ENCODE measurements at regions not wholly inside any gene's neighbourhood (a gene's known extent, or its start where the extent isn't known, plus 50 kb on each side); places are given as distances from the start of the nearest gene placed in this dataset.

DNA sequence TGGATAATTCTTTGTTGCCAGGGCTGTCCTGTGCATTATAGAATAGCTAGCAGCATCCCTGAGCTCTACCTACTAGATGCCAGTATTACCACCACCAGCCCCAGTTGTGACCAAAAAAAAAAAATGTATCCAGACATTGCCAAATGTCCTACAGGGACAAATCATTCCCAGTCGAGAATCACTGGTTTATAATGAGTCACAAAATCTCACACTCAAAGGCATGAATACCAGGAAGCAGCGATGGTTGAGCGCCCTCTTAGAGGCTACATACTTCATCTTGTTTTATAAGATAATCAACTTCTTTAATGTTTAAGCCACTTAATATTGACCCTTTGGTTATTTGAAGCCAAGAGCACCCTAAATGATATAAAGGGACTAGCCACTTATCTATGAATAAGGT is 297.3 kb downstream of the DHX15 start:
- Histone ChIP-seq H4K20me1 (ENCODE audit: low read depth, low read length) (no peaks in the 10 kb centered on the region), H3K9me2 (replicated peaks; ENCODE audit: insufficient read depth, low read length) (no peaks in the 10 kb centered on the region), H3K9ac (ENCODE audit: low read length) (no peak overlapping the region), H3K27me3 (ENCODE audit: low read length) (no peaks in the 10 kb centered on the region), H3F3A (ENCODE audit: insufficient read depth) (no peaks in the 10 kb centered on the region), H3K4me3 (ENCODE audit: insufficient read depth, low read length, poor library complexity, severe bottlenecking) (no peak overlapping the region), H2AFZ (ENCODE audit: low read depth, low read length, severe bottlenecking) (no peak overlapping the region), H3K4me2 (ENCODE audit: low read depth, low read length, poor library complexity, severe bottlenecking) (no peak overlapping the region), H3K79me2 (ENCODE audit: insufficient read depth, low read length) (no peaks in the 10 kb centered on the region), H3K27ac (ENCODE audit: low read depth, low read length) (no peak overlapping the region), H3K9me3 (ENCODE audit: insufficient read depth, low read length) (no peaks in the 10 kb centered on the region), H3K36me3 (ENCODE audit: low read length) (no peaks in the 10 kb centered on the region)
- no peak for TF ChIP-seq EZH2phosphoT487 (conservative IDR thresholded peaks at IDR 0.05; ENCODE audit: low read length)
- TF ChIP-seq, protein P1, sequence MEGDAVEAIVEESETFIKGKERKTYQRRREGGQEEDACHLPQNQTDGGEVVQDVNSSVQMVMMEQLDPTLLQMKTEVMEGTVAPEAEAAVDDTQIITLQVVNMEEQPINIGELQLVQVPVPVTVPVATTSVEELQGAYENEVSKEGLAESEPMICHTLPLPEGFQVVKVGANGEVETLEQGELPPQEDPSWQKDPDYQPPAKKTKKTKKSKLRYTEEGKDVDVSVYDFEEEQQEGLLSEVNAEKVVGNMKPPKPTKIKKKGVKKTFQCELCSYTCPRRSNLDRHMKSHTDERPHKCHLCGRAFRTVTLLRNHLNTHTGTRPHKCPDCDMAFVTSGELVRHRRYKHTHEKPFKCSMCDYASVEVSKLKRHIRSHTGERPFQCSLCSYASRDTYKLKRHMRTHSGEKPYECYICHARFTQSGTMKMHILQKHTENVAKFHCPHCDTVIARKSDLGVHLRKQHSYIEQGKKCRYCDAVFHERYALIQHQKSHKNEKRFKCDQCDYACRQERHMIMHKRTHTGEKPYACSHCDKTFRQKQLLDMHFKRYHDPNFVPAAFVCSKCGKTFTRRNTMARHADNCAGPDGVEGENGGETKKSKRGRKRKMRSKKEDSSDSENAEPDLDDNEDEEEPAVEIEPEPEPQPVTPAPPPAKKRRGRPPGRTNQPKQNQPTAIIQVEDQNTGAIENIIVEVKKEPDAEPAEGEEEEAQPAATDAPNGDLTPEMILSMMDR (IDR thresholded peaks at IDR 0.05; ENCODE audit: insufficient read depth, low read length, poor library complexity, severe bottlenecking) = no peak

DNA sequence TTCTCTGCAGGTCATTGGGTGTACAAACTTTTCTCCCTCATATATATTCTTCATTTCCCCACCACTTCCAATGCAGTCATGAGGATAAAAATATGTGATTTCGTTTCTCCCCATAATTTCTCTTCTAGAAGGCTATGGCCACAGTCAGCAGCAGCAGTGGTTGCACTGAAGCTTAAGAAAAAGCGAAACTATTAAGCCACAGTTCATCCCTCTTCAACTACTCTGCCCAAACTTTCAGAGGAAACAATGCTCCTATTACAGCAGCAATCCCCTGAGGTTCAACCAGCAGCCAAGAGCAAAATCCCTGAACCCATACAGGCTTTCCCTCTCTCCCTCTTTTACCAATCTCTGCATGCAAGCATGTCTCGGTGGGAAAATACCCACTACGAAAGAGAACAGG is 298.6 kb downstream of the DHX15 start:
- no peak overlapping the region for H3K27ac ChIP-seq (ENCODE audit: low read depth, low read length)
- no peaks in the 10 kb centered on the region for H3K79me2 ChIP-seq (ENCODE audit: insufficient read depth, low read length)
- no peak overlapping the region for H3K4me2 ChIP-seq (ENCODE audit: low read depth, low read length, poor library complexity, severe bottlenecking)
- H3K9me3 ChIP-seq (ENCODE audit: insufficient read depth, low read length) = no peaks in the 10 kb centered on the region
- no peak overlapping the region for H2AFZ ChIP-seq (ENCODE audit: low read depth, low read length, severe bottlenecking)
- H3K9ac ChIP-seq (ENCODE audit: low read length) = no peak overlapping the region
- no peaks in the 10 kb centered on the region for H3K27me3 ChIP-seq (ENCODE audit: low read length)
- no peaks in the 10 kb centered on the region for H3K36me3 ChIP-seq (ENCODE audit: low read length)
- no peak overlapping the region for H3K4me3 ChIP-seq (ENCODE audit: insufficient read depth, low read length, poor library complexity, severe bottlenecking)
- no peaks in the 10 kb centered on the region for H3F3A ChIP-seq (ENCODE audit: insufficient read depth)
- no peak for TF ChIP-seq EZH2phosphoT487 (conservative IDR thresholded peaks at IDR 0.05; ENCODE audit: low read length)
- no peaks in the 10 kb centered on the region for H3K9me2 ChIP-seq (replicated peaks; ENCODE audit: insufficient read depth, low read length)
- H4K20me1 ChIP-seq (ENCODE audit: low read depth, low read length) = no peaks in the 10 kb centered on the region

DNA sequence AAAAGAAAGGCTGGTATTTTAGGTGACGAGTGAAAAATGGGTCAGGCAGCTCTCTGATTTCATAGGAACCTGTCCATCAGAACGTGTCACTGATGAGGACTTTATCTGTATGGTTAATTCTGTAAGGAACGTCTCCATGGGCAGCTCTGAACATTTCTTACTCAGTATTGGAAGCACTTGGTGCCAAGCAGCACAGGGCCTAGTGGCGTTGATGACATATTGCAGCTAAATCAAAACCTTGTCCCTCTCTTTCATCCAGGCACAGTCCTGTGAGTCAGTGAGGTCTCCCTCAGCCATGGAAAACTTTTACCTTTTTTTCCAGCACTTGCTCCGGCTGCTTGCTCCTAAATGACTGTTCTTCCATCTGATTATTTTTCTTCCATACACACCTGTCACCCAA is 301.9 kb downstream of the DHX15 start:
- H3K9ac ChIP-seq (ENCODE audit: low read length) = no peak overlapping the region

DNA sequence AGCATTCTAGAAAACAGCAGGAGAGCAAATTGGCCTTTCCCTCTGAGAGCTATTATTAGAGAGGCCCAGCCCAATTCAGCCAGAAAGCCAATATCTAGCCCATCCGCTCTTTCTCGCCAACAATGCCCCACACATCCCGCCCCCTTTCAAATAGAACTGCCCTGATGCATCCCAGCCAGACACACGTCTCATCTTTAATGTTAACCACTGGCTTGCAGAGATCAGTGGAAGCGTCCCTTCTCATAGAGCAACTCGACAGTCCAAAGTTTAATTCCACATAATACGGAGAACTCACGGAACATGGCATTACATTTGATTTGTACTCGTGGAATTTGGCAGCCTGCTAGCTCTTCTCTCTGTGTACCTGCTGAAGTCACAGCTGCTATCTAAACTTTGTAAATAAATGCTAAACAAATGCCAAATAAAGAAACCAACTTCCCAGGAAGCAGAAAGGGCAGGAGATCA is 304.4 kb downstream of the DHX15 start:
- Histone ChIP-seq H3K9me2 (replicated peaks; ENCODE audit: insufficient read depth, low read length) (no peaks in the 10 kb centered on the region), H3K4me3 (ENCODE audit: insufficient read depth, low read length, poor library complexity, severe bottlenecking) (no peak overlapping the region), H3K9me3 (ENCODE audit: insufficient read depth, low read length) (no peaks in the 10 kb centered on the region), H3K27me3 (ENCODE audit: low read length) (no peaks in the 10 kb centered on the region), H3K27ac (ENCODE audit: low read depth, low read length) (no peak overlapping the region), H3K36me3 (ENCODE audit: low read length) (no peaks in the 10 kb centered on the region), H2AFZ (ENCODE audit: low read depth, low read length, severe bottlenecking) (no peak overlapping the region), H3K9ac (ENCODE audit: low read length) (no peak overlapping the region), H4K20me1 (ENCODE audit: low read depth, low read length) (no peaks in the 10 kb centered on the region), H3F3A (ENCODE audit: insufficient read depth) (no peaks in the 10 kb centered on the region), H3K4me2 (ENCODE audit: low read depth, low read length, poor library complexity, severe bottlenecking) (no peak overlapping the region), H3K79me2 (ENCODE audit: insufficient read depth, low read length) (no peaks in the 10 kb centered on the region)
- TF ChIP-seq, protein P1 (IDR thresholded peaks at IDR 0.05; ENCODE audit: insufficient read depth, low read length, poor library complexity, severe bottlenecking) = no peak
- TF ChIP-seq EZH2phosphoT487 (conservative IDR thresholded peaks at IDR 0.05; ENCODE audit: low read length) = no peak

More for the DNA sequence above, 301.9 kb downstream of the DHX15 start:
- no peaks in the 10 kb centered on the region for H4K20me1 ChIP-seq (ENCODE audit: low read depth, low read length)
- H3K4me3 ChIP-seq (ENCODE audit: insufficient read depth, low read length, poor library complexity, severe bottlenecking) = no peak overlapping the region
- no peaks in the 10 kb centered on the region for H3K9me2 ChIP-seq (replicated peaks; ENCODE audit: insufficient read depth, low read length)
- H3K9me3 ChIP-seq (ENCODE audit: insufficient read depth, low read length) = no peaks in the 10 kb centered on the region
- H3F3A ChIP-seq (ENCODE audit: insufficient read depth) = no peaks in the 10 kb centered on the region
- H3K4me2 ChIP-seq (ENCODE audit: low read depth, low read length, poor library complexity, severe bottlenecking) = no peak overlapping the region
- H2AFZ ChIP-seq (ENCODE audit: low read depth, low read length, severe bottlenecking) = no peak overlapping the region
- no peaks in the 10 kb centered on the region for H3K36me3 ChIP-seq (ENCODE audit: low read length)
- TF ChIP-seq, protein P1 (IDR thresholded peaks at IDR 0.05; ENCODE audit: insufficient read depth, low read length, poor library complexity, severe bottlenecking) = no peak
- TF ChIP-seq EZH2phosphoT487 (conservative IDR thresholded peaks at IDR 0.05; ENCODE audit: low read length) = no peak
- H3K79me2 ChIP-seq (ENCODE audit: insufficient read depth, low read length) = no peaks in the 10 kb centered on the region
- H3K27ac ChIP-seq (ENCODE audit: low read depth, low read length) = no peak overlapping the region
- H3K27me3 ChIP-seq (ENCODE audit: low read length) = no peaks in the 10 kb centered on the region

All from SU-DHL-6 (cell line).